ENCODE measurements at regions not wholly inside any gene's neighbourhood (a gene's known extent, or its start where the extent isn't known, plus 50 kb on each side); places are given as distances from the start of the nearest gene placed in this dataset.

GRCh38 chr4:1542226-1542490 is 135.9 kb upstream of the NKX1-1 start:
- H3K27ac ChIP-seq (ENCODE audit: low read depth, low read length, poor library complexity, severe bottlenecking) = no peak overlapping the region
- H3K4me1 ChIP-seq (ENCODE audit: insufficient read depth, low read length, severe bottlenecking) = no peaks in the 10 kb centered on the region

GRCh38 chr4:1541449-1542225 is 135.4 kb upstream of the NKX1-1 start:
- Histone ChIP-seq H3K4me1 (ENCODE audit: insufficient read depth, low read length, severe bottlenecking) (no peaks in the 10 kb centered on the region), H2AFZ (ENCODE audit: low read length) (no peak overlapping the region), H3K4me2 (ENCODE audit: low read length) (no peak overlapping the region), H3K27me3 (ENCODE audit: insufficient read depth, low read length) (no peaks in the 10 kb centered on the region), H3K9me3 (ENCODE audit: low read length) (no peaks in the 10 kb centered on the region), H4K20me1 (ENCODE audit: insufficient read depth, low read length) (no peaks in the 10 kb centered on the region), H3F3A (ENCODE audit: insufficient read depth, low read length) (no peaks in the 10 kb centered on the region), H3K79me2 (ENCODE audit: insufficient read depth, low read length) (no peaks in the 10 kb centered on the region), H3K4me3 (ENCODE audit: low read depth, low read length, poor library complexity, severe bottlenecking) (no peak overlapping the region), H3K9me2 (ENCODE audit: low read depth, low read length) (no peaks in the 10 kb centered on the region), H3K36me3 (ENCODE audit: insufficient read depth, low read length) (no peaks in the 10 kb centered on the region), H3K9ac (ENCODE audit: low read length) (no peak overlapping the region), H3K27ac (ENCODE audit: low read depth, low read length, poor library complexity, severe bottlenecking) (no peak overlapping the region)
- TF ChIP-seq EZH2 (IDR thresholded peaks at IDR 0.05; ENCODE audit: borderline replicate concordance, low read length) (no peak), CTCF (IDR thresholded peaks at IDR 0.05; ENCODE audit: low read length) (no peak)

More at GRCh38 chr4:1542226-1542490, 135.9 kb upstream of the NKX1-1 start:
- no peaks in the 10 kb centered on the region for H3F3A ChIP-seq (ENCODE audit: insufficient read depth, low read length)
- no peak overlapping the region for H3K4me2 ChIP-seq (ENCODE audit: low read length)
- no peaks in the 10 kb centered on the region for H3K9me2 ChIP-seq (ENCODE audit: low read depth, low read length)
- no peaks in the 10 kb centered on the region for H3K79me2 ChIP-seq (ENCODE audit: insufficient read depth, low read length)
- H3K36me3 ChIP-seq (ENCODE audit: insufficient read depth, low read length) = no peaks in the 10 kb centered on the region
- no peak overlapping the region for H2AFZ ChIP-seq (ENCODE audit: low read length)
- H4K20me1 ChIP-seq (ENCODE audit: insufficient read depth, low read length) = no peaks in the 10 kb centered on the region
- no peak overlapping the region for H3K4me3 ChIP-seq (ENCODE audit: low read depth, low read length, poor library complexity, severe bottlenecking)
- no peak overlapping the region for H3K9ac ChIP-seq (ENCODE audit: low read length)
- TF ChIP-seq CTCF (IDR thresholded peaks at IDR 0.05; ENCODE audit: low read length) (no peak), EZH2 (IDR thresholded peaks at IDR 0.05; ENCODE audit: borderline replicate concordance, low read length) (no peak)
- H3K27me3 ChIP-seq (ENCODE audit: insufficient read depth, low read length) = no peaks in the 10 kb centered on the region
- H3K9me3 ChIP-seq (ENCODE audit: low read length) = no peaks in the 10 kb centered on the region

GRCh38 chr4:1540601-1541375 is 134.5 kb upstream of the NKX1-1 start:
- Histone ChIP-seq H3K4me1 (ENCODE audit: insufficient read depth, low read length, severe bottlenecking) (no peaks in the 10 kb centered on the region), H3K4me3 (ENCODE audit: low read depth, low read length, poor library complexity, severe bottlenecking) (no peak overlapping the region), H3K36me3 (ENCODE audit: insufficient read depth, low read length) (no peaks in the 10 kb centered on the region), H3K9ac (ENCODE audit: low read length) (no peak overlapping the region), H3F3A (ENCODE audit: insufficient read depth, low read length) (no peaks in the 10 kb centered on the region), H4K20me1 (ENCODE audit: insufficient read depth, low read length) (no peaks in the 10 kb centered on the region), H2AFZ (ENCODE audit: low read length) (no peak overlapping the region), H3K27me3 (ENCODE audit: insufficient read depth, low read length) (no peaks in the 10 kb centered on the region), H3K79me2 (ENCODE audit: insufficient read depth, low read length) (no peaks in the 10 kb centered on the region), H3K9me3 (ENCODE audit: low read length) (no peaks in the 10 kb centered on the region), H3K4me2 (ENCODE audit: low read length) (no peak overlapping the region), H3K9me2 (ENCODE audit: low read depth, low read length) (no peaks in the 10 kb centered on the region), H3K27ac (ENCODE audit: low read depth, low read length, poor library complexity, severe bottlenecking) (no peak overlapping the region)
- TF ChIP-seq EZH2 (IDR thresholded peaks at IDR 0.05; ENCODE audit: borderline replicate concordance, low read length) (no peak), CTCF (IDR thresholded peaks at IDR 0.05; ENCODE audit: low read length) (no peak)
